SK-N-MC (cell line): ENCODE measurements at regions not wholly inside any gene's neighbourhood (a gene's known extent, or its start where the extent isn't known, plus 50 kb on each side); places are given as distances from the start of the nearest gene placed in this dataset.
"Not testable (repeated sequence)": the region's sequence is repeated elsewhere in the genome, so short reads cannot be mapped to it uniquely, and the experiment has no call there.

Source experiments
- EZH2 ChIP-seq: fragments of 200-600 bp; sonication (generic); IDR thresholded peaks from one replicate; pipeline ENCODE4 v1.6.1; 2017; ENCODE audit warnings: antibody characterized with exemption
- FOXP2 ChIP-seq: optimal IDR thresholded peaks from 2 replicates; pipeline ENCODE3; 2011; ENCODE audit warnings: mild to moderate bottlenecking, moderate library complexity; ENCODE audit not compliant: insufficient read depth; ENCODE audit errors: extremely low read length, control extremely low read depth
- POLR2AphosphoS5 ChIP-seq: IDR thresholded peaks from 2 replicates; pipeline ENCODE4 v1.6.1; 2012; ENCODE audit warnings: mild to moderate bottlenecking, low read depth, low read length, borderline replicate concordance

DNA sequence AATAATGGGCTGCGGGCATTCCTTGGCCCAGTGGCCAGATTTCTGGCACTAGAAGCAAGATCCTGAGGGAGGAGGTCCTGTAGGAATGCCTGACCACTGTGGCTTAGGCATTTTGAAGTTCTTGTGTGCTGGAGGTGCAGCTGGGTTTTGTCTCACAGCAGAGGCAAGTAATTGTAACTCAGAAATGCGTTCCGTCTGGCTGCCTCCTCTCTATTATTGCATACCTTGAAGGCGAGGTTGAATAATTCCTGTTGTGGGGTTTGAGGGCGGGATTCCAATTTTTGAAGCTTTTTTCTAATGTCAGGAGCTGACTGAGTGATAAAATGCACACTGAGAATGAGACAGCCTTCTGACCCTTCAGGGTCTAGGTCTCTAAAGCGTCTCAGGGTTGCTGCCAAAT lies 170.6 kb downstream of the PPP4R3C start:
- not testable (repeated sequence) for TF ChIP-seq EZH2, POLR2AphosphoS5, FOXP2
